ENCODE measurements at regions not wholly inside any gene's neighbourhood (a gene's known extent, or its start where the extent isn't known, plus 50 kb on each side); places are given as distances from the start of the nearest gene placed in this dataset.
"Not testable (repeated sequence)": the region's sequence is repeated elsewhere in the genome, so short reads cannot be mapped to it uniquely, and the experiment has no call there.

DNA sequence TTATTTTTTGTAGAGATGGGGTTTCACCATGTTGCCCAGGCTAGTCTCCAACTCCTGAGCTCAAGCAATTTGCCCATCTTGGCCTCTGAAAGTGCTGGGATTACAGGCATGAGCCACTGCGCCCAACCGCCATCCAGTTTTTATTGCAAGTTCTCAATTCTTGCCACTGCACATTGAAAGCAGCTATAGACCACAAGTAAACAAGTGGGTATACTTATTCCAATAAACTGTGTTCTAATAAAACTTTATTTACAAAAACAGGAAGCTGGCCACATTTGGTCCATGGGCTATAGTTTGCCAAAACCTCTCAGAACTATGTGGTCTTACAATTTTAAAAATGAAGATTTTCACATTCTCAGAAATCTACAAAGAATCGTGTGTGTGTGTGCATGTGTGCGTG is 313.6 kb upstream of the RASGEF1B start:
- no peak overlapping the region for H3K4me3 ChIP-seq (replicated peaks; ENCODE audit: low read depth, low read length)
- TF ChIP-seq, protein P1, sequence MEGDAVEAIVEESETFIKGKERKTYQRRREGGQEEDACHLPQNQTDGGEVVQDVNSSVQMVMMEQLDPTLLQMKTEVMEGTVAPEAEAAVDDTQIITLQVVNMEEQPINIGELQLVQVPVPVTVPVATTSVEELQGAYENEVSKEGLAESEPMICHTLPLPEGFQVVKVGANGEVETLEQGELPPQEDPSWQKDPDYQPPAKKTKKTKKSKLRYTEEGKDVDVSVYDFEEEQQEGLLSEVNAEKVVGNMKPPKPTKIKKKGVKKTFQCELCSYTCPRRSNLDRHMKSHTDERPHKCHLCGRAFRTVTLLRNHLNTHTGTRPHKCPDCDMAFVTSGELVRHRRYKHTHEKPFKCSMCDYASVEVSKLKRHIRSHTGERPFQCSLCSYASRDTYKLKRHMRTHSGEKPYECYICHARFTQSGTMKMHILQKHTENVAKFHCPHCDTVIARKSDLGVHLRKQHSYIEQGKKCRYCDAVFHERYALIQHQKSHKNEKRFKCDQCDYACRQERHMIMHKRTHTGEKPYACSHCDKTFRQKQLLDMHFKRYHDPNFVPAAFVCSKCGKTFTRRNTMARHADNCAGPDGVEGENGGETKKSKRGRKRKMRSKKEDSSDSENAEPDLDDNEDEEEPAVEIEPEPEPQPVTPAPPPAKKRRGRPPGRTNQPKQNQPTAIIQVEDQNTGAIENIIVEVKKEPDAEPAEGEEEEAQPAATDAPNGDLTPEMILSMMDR (IDR thresholded peaks at IDR 0.05; ENCODE audit: low read depth, low read length, missing control alignments) = no peak

DNA sequence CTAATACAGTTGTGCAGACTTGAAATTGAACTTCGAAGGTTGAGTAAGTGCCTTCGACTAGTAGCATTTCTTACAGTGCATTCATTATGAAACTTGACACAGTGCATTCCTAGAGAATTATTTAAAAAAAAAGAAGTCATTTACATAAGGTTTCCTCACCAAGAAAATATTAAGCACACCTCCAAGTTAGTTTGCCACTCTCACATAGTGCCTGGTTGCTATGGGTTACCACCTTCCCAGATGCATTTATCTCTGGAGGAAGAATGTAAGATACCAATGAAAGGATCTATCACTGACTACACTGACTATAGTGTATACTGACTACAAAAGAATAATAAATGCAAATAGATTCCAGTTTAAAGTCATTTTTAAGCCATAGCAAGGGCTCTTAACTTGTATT is 311.9 kb upstream of the RASGEF1B start:
- TF ChIP-seq, protein P1 (IDR thresholded peaks at IDR 0.05; ENCODE audit: low read depth, low read length, missing control alignments) = no peak
- DNase-seq (ENCODE audit: extremely low read depth, low read depth) = no peak
- H3K4me3 ChIP-seq (replicated peaks; ENCODE audit: low read depth, low read length) = no peak overlapping the region

More for the DNA sequence above, 313.6 kb upstream of the RASGEF1B start:
- DNase-seq (ENCODE audit: extremely low read depth, low read depth) = no peak

DNA sequence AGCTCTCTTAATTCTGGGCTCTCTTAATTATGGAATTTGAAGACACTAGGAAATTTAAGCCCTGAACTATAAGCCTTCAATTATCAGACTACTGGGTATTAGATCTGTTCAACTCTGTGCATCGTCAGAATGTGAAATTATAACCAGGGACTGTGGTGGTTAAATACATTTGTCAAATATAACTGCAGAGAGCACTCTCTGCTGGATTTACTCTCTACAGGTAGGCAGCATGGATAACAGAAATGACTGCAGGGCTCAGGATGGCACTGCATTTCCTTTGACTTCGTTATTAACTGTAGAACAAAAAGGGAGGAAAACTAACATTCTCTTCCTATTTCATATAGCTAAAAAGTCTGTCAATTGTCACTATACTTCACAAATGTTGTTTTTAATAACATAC is 310.1 kb upstream of the RASGEF1B start:
- TF ChIP-seq, protein P1 (IDR thresholded peaks at IDR 0.05; ENCODE audit: low read depth, low read length, missing control alignments) = no peak
- no peak for DNase-seq (ENCODE audit: extremely low read depth, low read depth)
- H3K4me3 ChIP-seq (replicated peaks; ENCODE audit: low read depth, low read length) = no peak overlapping the region

GRCh38 chr4:81777718-81778117 is 306.0 kb upstream of the RASGEF1B start:
- not testable (repeated sequence) for DNase-seq (ENCODE audit: extremely low read depth, low read depth); H3K4me3 ChIP-seq (replicated peaks; ENCODE audit: low read depth, low read length)

DNA sequence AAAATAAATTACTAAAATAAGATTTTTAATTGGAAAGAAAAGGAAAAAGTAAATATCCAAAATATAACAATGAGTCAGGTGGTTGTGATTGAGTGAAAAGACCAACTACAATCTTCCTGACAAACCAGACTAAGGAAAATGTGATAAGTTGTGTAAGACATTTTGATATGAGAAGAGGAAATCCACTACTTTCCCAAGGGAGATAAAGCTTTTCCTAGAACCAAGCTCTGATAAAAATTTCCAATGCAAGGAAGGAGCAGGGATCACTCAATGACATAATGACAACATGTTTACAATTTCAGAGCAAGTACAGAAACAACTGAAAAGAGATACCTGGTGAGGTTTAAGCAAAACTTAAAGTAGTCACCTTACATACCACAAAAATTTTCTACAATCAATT is 305.1 kb upstream of the RASGEF1B start:
- TF ChIP-seq, protein P1 (IDR thresholded peaks at IDR 0.05; ENCODE audit: low read depth, low read length, missing control alignments) = no peak
- no peak overlapping the region for H3K4me3 ChIP-seq (replicated peaks; ENCODE audit: low read depth, low read length)
- no peak for DNase-seq (ENCODE audit: extremely low read depth, low read depth)

DNA sequence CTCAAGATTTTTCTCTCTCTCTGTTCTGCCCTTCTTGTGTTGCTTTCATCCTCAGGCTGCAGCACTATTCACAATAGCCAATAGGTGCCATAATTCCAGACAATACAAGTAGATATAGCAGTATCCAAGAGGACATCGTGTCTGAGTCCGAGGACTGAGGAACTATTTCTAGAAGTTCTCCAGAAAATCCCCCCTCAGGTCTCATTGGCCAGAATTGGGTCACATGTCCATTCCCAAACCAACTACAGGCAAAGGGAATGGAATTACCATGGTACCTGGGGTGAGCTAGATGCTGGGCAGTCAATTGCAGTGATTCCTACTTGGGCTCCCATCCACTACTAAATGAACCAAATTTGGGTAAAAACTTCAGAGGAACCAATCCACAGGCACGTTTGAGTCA is 301.9 kb upstream of the RASGEF1B start:
- TF ChIP-seq, protein P1 (IDR thresholded peaks at IDR 0.05; ENCODE audit: low read depth, low read length, missing control alignments) = no peak
- no peak overlapping the region for H3K4me3 ChIP-seq (replicated peaks; ENCODE audit: low read depth, low read length)
- no peak for DNase-seq (ENCODE audit: extremely low read depth, low read depth)

GRCh38 chr4:81771721-81772120 is 300.0 kb upstream of the RASGEF1B start:
- no peak overlapping the region for H3K4me3 ChIP-seq (replicated peaks; ENCODE audit: low read depth, low read length)
- TF ChIP-seq, protein P1 (IDR thresholded peaks at IDR 0.05; ENCODE audit: low read depth, low read length, missing control alignments) = no peak
- DNase-seq (ENCODE audit: extremely low read depth, low read depth) = no peak
